ENCODE measurements at regions not wholly inside any gene's neighbourhood (a gene's known extent, or its start where the extent isn't known, plus 50 kb on each side); places are given as distances from the start of the nearest gene placed in this dataset.

DNA sequence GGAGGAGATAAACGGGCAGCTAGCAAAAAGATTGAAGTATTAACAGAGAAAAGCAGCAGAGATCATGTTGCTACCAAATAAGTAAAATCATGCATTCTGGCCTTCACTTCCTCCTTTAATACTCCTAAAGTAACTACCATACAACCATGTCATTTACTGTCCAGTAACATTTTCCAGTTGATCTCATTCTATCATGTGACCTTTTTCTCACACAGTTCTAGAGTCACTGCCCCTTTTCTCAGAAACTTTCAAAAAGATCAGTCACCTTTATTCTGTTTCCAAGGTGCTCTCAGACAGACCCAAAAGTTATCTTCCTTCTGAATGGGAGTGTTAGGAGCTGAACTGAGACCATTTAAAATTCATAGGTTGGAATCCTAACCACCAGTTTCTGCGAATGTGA is 984.4 kb downstream of the FAM181B start:
- H3K27ac ChIP-seq, result no peak overlapping the region
- TF ChIP-seq ZFX (IDR thresholded peaks at IDR 0.05; ENCODE audit: borderline replicate concordance), result no peak
- TF ChIP-seq CTCF (IDR thresholded peaks at IDR 0.05), result no peak

GRCh38 chr11:81744336-81745116 is 989.1 kb downstream of the FAM181B start:
- H3K27ac ChIP-seq, result no peak overlapping the region
- TF ChIP-seq ZFX (IDR thresholded peaks at IDR 0.05; ENCODE audit: borderline replicate concordance), result no peak
- no peak for TF ChIP-seq CTCF (IDR thresholded peaks at IDR 0.05)

DNA sequence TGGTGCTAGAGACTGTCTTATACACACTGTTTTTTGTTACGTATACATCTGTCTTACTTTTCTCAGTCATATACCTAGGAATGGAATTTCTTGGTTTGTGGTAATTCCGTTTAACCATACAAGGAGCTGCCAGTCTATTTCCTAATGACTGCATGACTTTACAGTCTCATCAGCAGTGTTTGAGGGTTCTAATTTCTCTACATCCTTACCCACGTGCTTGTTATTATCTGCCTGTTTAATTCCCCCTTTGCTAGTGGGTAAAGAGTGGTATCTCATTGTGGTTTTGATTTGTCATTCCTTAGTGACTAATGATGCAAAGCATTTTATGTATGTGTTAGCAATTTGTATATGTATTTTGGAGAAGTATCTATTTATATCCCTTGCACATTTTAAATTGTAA is 1008.0 kb downstream of the FAM181B start:
- TF ChIP-seq CTCF (IDR thresholded peaks at IDR 0.05) (no peak), ZFX (IDR thresholded peaks at IDR 0.05; ENCODE audit: borderline replicate concordance) (no peak)
- H3K27ac ChIP-seq, result no peak overlapping the region

DNA sequence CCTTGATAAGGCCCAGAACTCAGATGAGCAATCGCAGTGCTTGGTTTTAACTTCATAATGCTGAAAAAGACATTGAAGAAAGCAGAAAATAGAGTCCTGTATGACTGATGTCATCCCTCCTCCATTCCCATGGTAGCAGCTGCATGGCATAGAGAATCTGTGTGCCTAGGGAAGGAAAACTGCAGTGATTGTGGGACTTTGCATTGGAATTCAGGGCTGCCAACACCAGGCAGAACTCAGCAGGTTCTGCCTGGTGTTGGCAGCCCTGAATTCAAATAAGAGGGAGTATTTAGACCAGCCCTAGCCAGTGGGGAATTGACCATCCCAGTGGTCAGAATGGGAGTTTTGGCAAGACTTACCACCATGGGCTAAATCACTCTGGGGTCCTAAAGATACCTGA is 1016.0 kb downstream of the FAM181B start:
- TF ChIP-seq ZFX (IDR thresholded peaks at IDR 0.05; ENCODE audit: borderline replicate concordance), result no peak
- H3K27ac ChIP-seq, result no peak overlapping the region

DNA sequence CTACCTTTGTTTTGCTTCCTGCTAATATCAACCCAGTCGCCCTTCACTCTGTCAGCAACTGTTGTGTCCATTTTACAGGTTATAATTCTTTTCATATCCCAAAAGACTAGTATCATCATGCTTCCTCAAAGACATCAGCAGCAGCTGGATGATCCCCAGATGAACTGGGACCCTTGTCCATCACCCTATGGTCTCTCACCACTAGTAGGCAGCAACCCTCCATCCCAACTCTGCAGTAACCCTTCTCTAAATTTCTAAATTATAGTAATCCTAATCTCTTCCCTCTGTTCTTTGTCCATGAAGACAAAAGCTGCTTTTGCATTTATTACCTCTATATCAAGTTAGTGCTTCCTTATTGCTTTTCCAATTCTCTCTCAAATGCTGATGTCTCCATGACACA is 1025.8 kb downstream of the FAM181B start:
- H3K27ac ChIP-seq, result no peak overlapping the region
- TF ChIP-seq CTCF (IDR thresholded peaks at IDR 0.05) (peak; percentile 50), ZFX (IDR thresholded peaks at IDR 0.05; ENCODE audit: borderline replicate concordance) (no peak)

GRCh38 chr11:81705283-81705682 is 1028.4 kb downstream of the FAM181B start:
- no peak for TF ChIP-seq ZFX (IDR thresholded peaks at IDR 0.05; ENCODE audit: borderline replicate concordance)
- TF ChIP-seq CTCF (IDR thresholded peaks at IDR 0.05), result no peak
- H3K27ac ChIP-seq, result no peak overlapping the region

- H3K27ac ChIP-seq, result no peak overlapping the region
- TF ChIP-seq ZFX (IDR thresholded peaks at IDR 0.05; ENCODE audit: borderline replicate concordance) (no peak), CTCF (IDR thresholded peaks at IDR 0.05) (no peak)
Observed at GRCh38 chr11:81700076-81700475, 1033.6 kb downstream of the FAM181B start.

GRCh38 chr11:81687057-81687456 is 1046.6 kb downstream of the FAM181B start:
- no peak overlapping the region for H3K27ac ChIP-seq
- TF ChIP-seq ZFX (IDR thresholded peaks at IDR 0.05; ENCODE audit: borderline replicate concordance) (no peak), CTCF (IDR thresholded peaks at IDR 0.05) (no peak)
